HK-2 (cell line): ENCODE measurements at regions not wholly inside any gene's neighbourhood (a gene's known extent, or its start where the extent isn't known, plus 50 kb on each side); places are given as distances from the start of the nearest gene placed in this dataset.
A peak's percentile ranks its signal among the peaks of the same experiment; 100 is the strongest.
"Not testable (repeated sequence)": the region's sequence is repeated elsewhere in the genome, so short reads cannot be mapped to it uniquely, and the experiment has no call there.

Source experiments
- DNase-seq: peaks from one replicate; pipeline ENCODE4 v3.0.0-alpha.2; 2018; ENCODE audit not compliant: unreplicated experiment

- DNase-seq, result no peak
These were observed 50.1 kb upstream of the SIRPA start for GRCh38 chr20:1845163-1845523.

GRCh38 chr20:1844325-1845162 is 50.7 kb upstream of the SIRPA start:
- DNase-seq, result no peak

- DNase-seq, result no peak
These were observed 52.9 kb upstream of the SIRPA start for GRCh38 chr20:1842281-1842680.

GRCh38 chr20:1841554-1842140 is 53.6 kb upstream of the SIRPA start:
- DNase-seq, result no peak

GRCh38 chr20:1840817-1841553 is 54.2 kb upstream of the SIRPA start:
- DNase-seq, result no peak

GRCh38 chr20:1839376-1840317 is 55.6 kb upstream of the SIRPA start:
- DNase-seq, result not testable (repeated sequence)

- no peak for DNase-seq
These were observed 56.5 kb upstream of the SIRPA start for GRCh38 chr20:1838556-1839279.

GRCh38 chr20:1835186-1836035 is 59.8 kb upstream of the SIRPA start:
- DNase-seq, result no peak

- DNase-seq, result no peak
These were observed 61.2 kb upstream of the SIRPA start for GRCh38 chr20:1833728-1834726.

- no peak for DNase-seq
These were observed 62.0 kb upstream of the SIRPA start for GRCh38 chr20:1833216-1833615.

- no peak for DNase-seq
These were observed 62.6 kb upstream of the SIRPA start for GRCh38 chr20:1832634-1833033.

GRCh38 chr20:1831606-1832005 is 63.6 kb upstream of the SIRPA start:
- DNase-seq, result no peak

- DNase-seq, result no peak
These were observed 64.1 kb upstream of the SIRPA start for GRCh38 chr20:1831096-1831495.

GRCh38 chr20:1830240-1830639 is 65.0 kb upstream of the SIRPA start:
- peak; percentile 91 for DNase-seq

GRCh38 chr20:1829531-1829930 is 65.7 kb upstream of the SIRPA start:
- DNase-seq, result no peak

GRCh38 chr20:1828786-1829131 is 66.4 kb upstream of the SIRPA start:
- DNase-seq, result no peak

GRCh38 chr20:1827974-1828785 is 67.0 kb upstream of the SIRPA start:
- DNase-seq, result peak; percentile 74

GRCh38 chr20:1827510-1827973 is 67.7 kb upstream of the SIRPA start:
- no peak for DNase-seq
